Immature natural killer cell (primary cell): ENCODE measurements at regions not wholly inside any gene's neighbourhood (a gene's known extent, or its start where the extent isn't known, plus 50 kb on each side); places are given as distances from the start of the nearest gene placed in this dataset.
"Not testable (repeated sequence)": the region's sequence is repeated elsewhere in the genome, so short reads cannot be mapped to it uniquely, and the experiment has no call there.

ENCODE experiments used
- DNase-seq, 3 donors: peaks; one replicate each; pipeline ENCODE4 v3.0.0; 2022; ENCODE audit warnings: mixed read lengths in 1 of 3
- H3K27ac Mint-ChIP-seq, 6 donors: one replicate each; pipeline ENCODE4 v1.8.0; 2020; ENCODE audit warnings: mixed read lengths in 6 of 6, mild to moderate bottlenecking in 5 of 6, inconsistent platforms in 4 of 6, moderate library complexity in 3 of 6
- H3K27me3 Mint-ChIP-seq, 3 donors: one replicate each; pipeline ENCODE4 v1.8.0; 2020 to 2021; ENCODE audit warnings: low read depth in 3 of 3, mild to moderate bottlenecking in 3 of 3, mixed read lengths in 3 of 3, moderate library complexity in 3 of 3, inconsistent platforms in 1 of 3
- H3K36me3 Mint-ChIP-seq, 3 donors: one replicate each; pipeline ENCODE4 v1.8.0; 2020; ENCODE audit warnings: mixed read lengths in 3 of 3, inconsistent platforms in 2 of 3, mild to moderate bottlenecking in 2 of 3
- H3K4me1 Mint-ChIP-seq, 2 donors: one replicate each; pipeline ENCODE4 v1.8.0; 2020; ENCODE audit warnings: inconsistent platforms in 2 of 2, mild to moderate bottlenecking in 2 of 2, mixed read lengths in 2 of 2, moderate library complexity in 1 of 2
- H3K4me3 Mint-ChIP-seq, 5 donors: one replicate each; pipeline ENCODE4 v1.8.0; 2020; ENCODE audit warnings: mild to moderate bottlenecking in 5 of 5, mixed read lengths in 5 of 5, inconsistent platforms in 3 of 5, moderate library complexity in 3 of 5
- H3K9me3 Mint-ChIP-seq, 6 donors: one replicate each; pipeline ENCODE4 v1.8.0; 2020; ENCODE audit warnings: mild to moderate bottlenecking in 6 of 6, mixed read lengths in 6 of 6, inconsistent platforms in 4 of 6, moderate library complexity in 3 of 6

- no peak for DNase-seq
- Mint-ChIP-seq H3K4me3 (no peak overlapping the region), H3K27ac (no peak overlapping the region), H3K9me3 (no peaks in the 10 kb centered on the region), H3K36me3 (no peaks in the 10 kb centered on the region), H3K4me1 (no peaks in the 10 kb centered on the region), H3K27me3 (peaks cover 0 to 8% (median 0%) of the 10 kb centered on the region in 3 donors)
Measured at GRCh38 chr6:4253604-4254231, 118.3 kb upstream of the ECI2 start.

GRCh38 chr6:4252445-4252844 lies 117.1 kb upstream of the ECI2 start:
- H3K36me3 Mint-ChIP-seq, H3K4me3 Mint-ChIP-seq, H3K27me3 Mint-ChIP-seq, H3K27ac Mint-ChIP-seq, DNase-seq, H3K9me3 Mint-ChIP-seq, H3K4me1 Mint-ChIP-seq: not testable (repeated sequence)

GRCh38 chr6:4250645-4251044 lies 115.3 kb upstream of the ECI2 start:
- peaks cover 0 to 9% (median 2%) of the 10 kb centered on the region in 3 donors for H3K27me3 Mint-ChIP-seq
- H3K4me1 Mint-ChIP-seq = no peaks in the 10 kb centered on the region
- no peak for DNase-seq
- no peak overlapping the region for H3K4me3 Mint-ChIP-seq
- no peak overlapping the region for H3K27ac Mint-ChIP-seq
- H3K36me3 Mint-ChIP-seq = no peaks in the 10 kb centered on the region
- H3K9me3 Mint-ChIP-seq = no peaks in the 10 kb centered on the region

DNA sequence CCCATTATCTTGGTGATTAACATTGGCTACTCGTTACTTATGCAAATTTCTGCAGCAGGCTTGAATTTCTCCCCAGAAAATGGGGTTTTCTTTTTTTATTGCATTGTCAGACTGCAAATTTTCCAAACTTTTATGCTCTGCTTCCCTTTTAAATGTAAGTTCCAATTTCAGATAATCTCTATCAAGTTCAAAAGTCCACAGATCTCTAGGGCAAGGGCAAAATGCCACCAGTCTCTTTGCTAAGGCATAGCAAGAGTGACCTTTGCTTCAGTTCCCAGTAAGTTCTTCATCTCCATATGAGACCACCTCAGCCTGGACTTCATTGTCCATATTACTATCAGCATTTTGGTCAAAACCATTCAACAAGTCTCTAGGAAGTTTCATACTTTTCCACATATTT lies 108.5 kb upstream of the ECI2 start:
- not testable (repeated sequence) for DNase-seq, H3K36me3 Mint-ChIP-seq, H3K4me1 Mint-ChIP-seq, H3K27ac Mint-ChIP-seq, H3K4me3 Mint-ChIP-seq, H3K27me3 Mint-ChIP-seq, H3K9me3 Mint-ChIP-seq

DNA sequence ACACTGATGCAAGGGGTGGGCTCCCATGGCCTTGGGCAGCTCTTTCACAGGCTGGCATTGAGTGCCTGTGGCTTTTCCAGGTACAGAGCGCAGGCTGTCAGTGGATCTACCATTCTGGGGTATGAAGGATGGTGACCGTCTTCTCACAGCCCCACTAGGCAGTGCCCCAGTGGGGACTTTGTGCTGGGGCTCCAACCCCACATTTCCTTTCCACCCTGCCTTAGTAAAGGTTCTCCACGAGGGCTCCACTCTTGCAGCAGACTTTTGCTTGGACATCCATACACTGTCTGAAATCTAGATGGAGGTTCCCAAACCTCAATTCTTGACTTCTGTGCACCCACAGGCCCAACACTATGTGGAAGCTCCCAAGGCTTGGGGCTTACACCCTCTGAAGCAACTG lies 107.9 kb upstream of the ECI2 start:
- peaks cover 0 to 7% (median under 1%) of the 10 kb centered on the region in 6 donors for H3K9me3 Mint-ChIP-seq
- H3K4me1 Mint-ChIP-seq = no peaks in the 10 kb centered on the region
- H3K36me3 Mint-ChIP-seq = no peaks in the 10 kb centered on the region
- no peak for DNase-seq
- no peak overlapping the region for H3K27ac Mint-ChIP-seq
- no peak overlapping the region for H3K4me3 Mint-ChIP-seq
- H3K27me3 Mint-ChIP-seq = peaks cover 3 to 9% (median 6%) of the 10 kb centered on the region in 3 donors

DNA sequence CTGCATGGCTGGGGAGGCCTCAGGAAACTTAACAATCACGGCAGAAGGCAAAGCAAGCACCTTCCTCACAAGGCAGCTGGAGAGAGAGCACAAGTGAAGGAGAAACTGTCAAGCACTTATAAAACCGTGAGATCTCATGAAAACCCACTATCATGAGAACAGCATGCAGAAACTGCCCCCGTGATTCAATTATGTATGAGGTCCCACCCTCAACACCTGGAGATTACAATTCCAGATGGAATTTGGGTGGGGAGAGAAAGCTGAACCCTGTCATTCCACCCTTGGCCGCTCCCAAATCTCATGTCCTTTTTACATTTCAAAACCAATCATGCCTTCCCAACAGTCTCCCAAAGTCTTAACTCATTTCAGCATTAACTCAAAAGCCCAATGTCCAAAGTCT lies 107.2 kb upstream of the ECI2 start:
- H3K36me3 Mint-ChIP-seq = no peaks in the 10 kb centered on the region
- no peak overlapping the region for H3K4me3 Mint-ChIP-seq
- no peak overlapping the region for H3K27ac Mint-ChIP-seq
- peaks cover 3 to 9% (median 6%) of the 10 kb centered on the region in 3 donors for H3K27me3 Mint-ChIP-seq
- no peak for DNase-seq
- H3K9me3 Mint-ChIP-seq = peaks cover 0 to 7% (median under 1%) of the 10 kb centered on the region in 6 donors
- H3K4me1 Mint-ChIP-seq = no peaks in the 10 kb centered on the region

DNA sequence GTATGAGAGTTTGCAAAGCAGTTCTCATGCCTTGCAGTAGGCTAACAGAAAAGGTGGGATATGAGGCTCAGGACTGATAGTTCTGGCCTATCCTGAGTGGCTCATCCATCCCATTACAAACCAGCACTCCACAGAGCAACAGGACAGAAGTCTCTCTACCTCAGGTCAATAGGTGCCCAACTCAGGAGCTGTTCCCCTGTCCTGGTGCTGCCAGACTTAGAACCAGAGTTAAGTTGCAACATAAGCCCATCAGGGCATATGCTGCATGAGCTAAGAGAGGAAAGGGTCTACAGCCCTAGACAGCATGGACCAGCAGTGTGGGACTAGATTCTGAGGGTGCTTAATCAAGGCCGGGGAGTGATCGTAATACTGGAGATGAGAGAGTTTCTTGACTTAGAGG lies 104.8 kb upstream of the ECI2 start:
- H3K4me1 Mint-ChIP-seq = no peaks in the 10 kb centered on the region
- DNase-seq = no peak
- H3K27me3 Mint-ChIP-seq = peaks cover 3 to 6% (median 5%) of the 10 kb centered on the region in 3 donors
- H3K9me3 Mint-ChIP-seq = peaks cover 0 to 7% (median under 1%) of the 10 kb centered on the region in 6 donors
- no peak overlapping the region for H3K4me3 Mint-ChIP-seq
- H3K27ac Mint-ChIP-seq = no peak overlapping the region
- no peaks in the 10 kb centered on the region for H3K36me3 Mint-ChIP-seq

DNA sequence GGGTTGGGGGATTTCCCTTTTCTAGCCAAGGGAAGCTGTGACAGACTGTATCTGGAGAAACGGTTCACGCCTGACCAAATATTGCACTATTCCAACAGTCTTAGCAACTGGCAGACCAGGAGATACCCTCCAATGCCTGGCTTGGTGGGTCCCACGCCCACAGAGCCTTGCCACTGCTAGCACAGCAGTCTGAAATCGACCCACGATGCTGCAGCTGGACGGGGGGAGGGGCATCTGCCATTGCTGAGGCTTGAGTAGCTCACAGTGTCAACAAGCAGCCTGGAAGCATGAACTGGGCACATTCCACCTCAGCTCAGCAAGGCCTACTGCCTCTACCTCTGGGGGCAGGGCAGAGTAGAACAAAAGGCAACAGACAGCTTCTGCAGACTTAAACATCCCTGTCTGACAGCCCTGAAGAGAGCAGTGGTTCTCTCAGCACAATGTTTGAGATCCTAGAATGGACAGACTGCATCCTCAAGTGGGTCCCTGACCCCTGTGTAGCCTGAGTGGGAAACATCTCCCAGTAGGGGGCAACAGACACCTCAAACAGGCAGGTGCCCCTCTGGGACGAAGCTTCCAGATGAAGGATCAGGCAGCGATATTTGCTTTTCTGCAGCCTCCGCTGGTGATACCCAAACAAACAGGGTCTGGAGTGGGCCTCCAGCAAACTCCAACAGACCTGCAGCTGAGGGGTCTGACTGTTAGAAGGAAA lies 89.9 kb upstream of the ECI2 start:
- Mint-ChIP-seq H3K27me3 (peaks cover 2 to 13% (median 3%) of the 10 kb centered on the region in 3 donors), H3K36me3 (no peaks in the 10 kb centered on the region), H3K4me1 (no peaks in the 10 kb centered on the region), H3K27ac (no peak overlapping the region), H3K9me3 (peaks cover 0 to 1% (median 0%) of the 10 kb centered on the region in 6 donors), H3K4me3 (no peak overlapping the region)
- DNase-seq = no peak

GRCh38 chr6:4224067-4224978 lies 88.9 kb upstream of the ECI2 start:
- H3K27me3 Mint-ChIP-seq = peaks cover 2 to 11% (median 2%) of the 10 kb centered on the region in 3 donors
- H3K4me1 Mint-ChIP-seq = no peaks in the 10 kb centered on the region
- no peak overlapping the region for H3K4me3 Mint-ChIP-seq

DNA sequence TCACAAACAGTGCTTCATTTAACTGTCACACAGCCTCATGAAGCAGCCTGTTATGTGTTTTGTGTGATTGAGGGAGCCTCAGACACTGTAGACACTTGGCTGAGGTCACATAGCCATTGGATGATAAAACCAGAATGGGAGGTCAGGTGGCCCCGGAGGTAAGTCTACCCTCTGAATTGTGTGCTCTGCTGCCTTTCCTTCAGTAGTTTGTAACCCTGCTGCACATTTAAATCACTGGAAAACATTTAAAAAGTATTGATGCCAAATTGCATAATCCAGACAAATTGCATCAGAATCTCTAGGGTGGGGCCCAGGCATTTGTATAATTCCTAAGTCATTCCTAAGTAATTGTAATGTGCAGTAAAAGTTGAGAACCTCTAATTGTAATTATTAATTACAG lies 85.2 kb upstream of the ECI2 start:
- H3K27me3 Mint-ChIP-seq = peaks cover 0 to 7% (median 0%) of the 10 kb centered on the region in 3 donors
- no peak for DNase-seq
- no peaks in the 10 kb centered on the region for H3K36me3 Mint-ChIP-seq
- no peak overlapping the region for H3K4me3 Mint-ChIP-seq
- no peak overlapping the region for H3K27ac Mint-ChIP-seq
- no peaks in the 10 kb centered on the region for H3K4me1 Mint-ChIP-seq
- no peaks in the 10 kb centered on the region for H3K9me3 Mint-ChIP-seq

More at GRCh38 chr6:4224067-4224978, 88.9 kb upstream of the ECI2 start:
- DNase-seq = no peak
- Mint-ChIP-seq H3K9me3 (no peaks in the 10 kb centered on the region), H3K36me3 (no peaks in the 10 kb centered on the region), H3K27ac (no peak overlapping the region)

GRCh38 chr6:4218619-4219317 lies 83.4 kb upstream of the ECI2 start:
- not testable (repeated sequence) for H3K4me1 Mint-ChIP-seq, H3K27ac Mint-ChIP-seq, H3K27me3 Mint-ChIP-seq, H3K4me3 Mint-ChIP-seq, H3K9me3 Mint-ChIP-seq, DNase-seq, H3K36me3 Mint-ChIP-seq

GRCh38 chr6:4212588-4212987 lies 77.2 kb upstream of the ECI2 start:
- no peak for DNase-seq
- H3K4me1 Mint-ChIP-seq = peaks cover 0 to 3% of the 10 kb centered on the region in 2 donors
- peaks cover 0 to 2% (median 0%) of the 10 kb centered on the region in 6 donors for H3K9me3 Mint-ChIP-seq
- H3K27ac Mint-ChIP-seq = no peak overlapping the region
- no peak overlapping the region for H3K4me3 Mint-ChIP-seq
- H3K36me3 Mint-ChIP-seq = no peaks in the 10 kb centered on the region
- H3K27me3 Mint-ChIP-seq = peaks cover 0 to 5% (median 3%) of the 10 kb centered on the region in 3 donors

GRCh38 chr6:4210629-4211419 lies 75.4 kb upstream of the ECI2 start:
- peak; percentile 9 to 27 (median 12) for DNase-seq
- H3K4me1 Mint-ChIP-seq = peaks cover 0 to 3% of the 10 kb centered on the region in 2 donors
- peaks cover 0 to 2% (median 0%) of the 10 kb centered on the region in 6 donors for H3K9me3 Mint-ChIP-seq
- H3K27ac Mint-ChIP-seq = no peak overlapping the region
- H3K27me3 Mint-ChIP-seq = peaks cover 2 to 6% (median 3%) of the 10 kb centered on the region in 3 donors
- H3K4me3 Mint-ChIP-seq = no peak overlapping the region
- H3K36me3 Mint-ChIP-seq = no peaks in the 10 kb centered on the region
